GM21447 (cell line): ENCODE measurements at regions not wholly inside any gene's neighbourhood (a gene's known extent, or its start where the extent isn't known, plus 50 kb on each side); places are given as distances from the start of the nearest gene placed in this dataset.
"Not testable (repeated sequence)": the region's sequence is repeated elsewhere in the genome, so short reads cannot be mapped to it uniquely, and the experiment has no call there.

Experiments
- ATAC-seq: cut with Tn5 transposase; IDR thresholded peaks from one replicate; pipeline ENCODE4 v1.9.1; 2021; ENCODE audit not compliant: unreplicated experiment

GRCh38 chr10:35888400-35888799 is 246.3 kb upstream of the FZD8 start:
- ATAC-seq = no peak

- no peak for ATAC-seq
Observed at GRCh38 chr10:35887685-35888084, 245.6 kb upstream of the FZD8 start.

- no peak for ATAC-seq
Observed at GRCh38 chr10:35885076-35885475, 243.0 kb upstream of the FZD8 start.

- no peak for ATAC-seq
Observed at GRCh38 chr10:35884657-35885071, 242.6 kb upstream of the FZD8 start.

- no peak for ATAC-seq
Observed at GRCh38 chr10:35882422-35883150, 240.5 kb upstream of the FZD8 start.

- no peak for ATAC-seq
Observed at GRCh38 chr10:35881320-35881719, 239.2 kb upstream of the FZD8 start.

GRCh38 chr10:35876248-35876647 is 234.2 kb upstream of the FZD8 start:
- ATAC-seq = no peak

- ATAC-seq = no peak
Observed at GRCh38 chr10:35875016-35875676, 233.1 kb upstream of the FZD8 start.

GRCh38 chr10:35874311-35875015 is 232.4 kb upstream of the FZD8 start:
- ATAC-seq = no peak

- ATAC-seq = no peak
Observed at GRCh38 chr10:35872671-35873070, 230.6 kb upstream of the FZD8 start.

- ATAC-seq = no peak
Observed at GRCh38 chr10:35870665-35871310, 228.7 kb upstream of the FZD8 start.

- not testable (repeated sequence) for ATAC-seq
Observed at GRCh38 chr10:35858676-35859283, 216.7 kb upstream of the FZD8 start.

- ATAC-seq = no peak
Observed at GRCh38 chr10:35857860-35858259, 215.8 kb upstream of the FZD8 start.

GRCh38 chr10:35855155-35855947 is 213.3 kb upstream of the FZD8 start:
- no peak for ATAC-seq

GRCh38 chr10:35854661-35855060 is 212.6 kb upstream of the FZD8 start:
- no peak for ATAC-seq

GRCh38 chr10:35852721-35853120 is 210.6 kb upstream of the FZD8 start:
- ATAC-seq = no peak

- no peak for ATAC-seq
Observed at GRCh38 chr10:35848412-35848811, 206.3 kb upstream of the FZD8 start.

GRCh38 chr10:35844686-35845085 is 202.6 kb upstream of the FZD8 start:
- no peak for ATAC-seq

- no peak for ATAC-seq
Observed at GRCh38 chr10:35843524-35844181, 201.6 kb upstream of the FZD8 start.

GRCh38 chr10:35838054-35838453 is 196.0 kb upstream of the FZD8 start:
- ATAC-seq = no peak
